ENCODE measurements at regions not wholly inside any gene's neighbourhood (a gene's known extent, or its start where the extent isn't known, plus 50 kb on each side); places are given as distances from the start of the nearest gene placed in this dataset.

DNA sequence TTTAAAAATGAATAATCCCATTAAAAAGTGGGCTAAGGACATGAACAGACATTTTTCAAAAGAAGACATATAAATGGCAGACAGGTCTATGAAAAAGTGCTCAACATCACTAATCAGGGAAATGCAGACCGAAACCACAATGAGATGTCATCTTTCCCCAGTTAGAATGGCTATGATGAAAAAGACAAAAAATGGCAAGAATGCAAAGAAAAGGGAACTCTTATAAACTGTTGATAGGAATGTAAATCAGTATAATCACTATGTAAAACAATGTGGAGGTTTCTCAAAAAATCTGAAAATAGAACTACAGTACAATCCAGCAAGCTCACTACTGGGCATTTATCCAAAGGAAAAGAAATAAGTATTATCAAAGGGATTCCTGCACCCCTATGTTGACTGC lies 169.2 kb downstream of the METTL4 start:
- Histone ChIP-seq H3K9me3 (ENCODE audit: control insufficient read depth, low read length) (no peaks in the 10 kb centered on the region), H3K36me3 (ENCODE audit: control insufficient read depth, insufficient read depth, low read length) (no peaks in the 10 kb centered on the region), H3K27me3 (ENCODE audit: control insufficient read depth, insufficient read depth, low read length) (no peaks in the 10 kb centered on the region), H3K4me3 (ENCODE audit: low read length) (no peak overlapping the region), H3K4me1 (ENCODE audit: control insufficient read depth, insufficient read depth, low read length) (no peaks in the 10 kb centered on the region), H3K9ac (ENCODE audit: low read length) (no peak overlapping the region)

GRCh38 chr18:2406544-2406943 lies 164.8 kb downstream of the METTL4 start:
- no peaks in the 10 kb centered on the region for H3K36me3 ChIP-seq (ENCODE audit: control insufficient read depth, insufficient read depth, low read length)

GRCh38 chr18:2407961-2408360 lies 163.3 kb downstream of the METTL4 start:
- Histone ChIP-seq H3K9me3 (ENCODE audit: control insufficient read depth, low read length) (no peaks in the 10 kb centered on the region), H3K4me1 (ENCODE audit: control insufficient read depth, insufficient read depth, low read length) (no peaks in the 10 kb centered on the region), H3K27me3 (ENCODE audit: control insufficient read depth, insufficient read depth, low read length) (no peaks in the 10 kb centered on the region), H3K4me3 (ENCODE audit: low read length) (no peak overlapping the region), H3K36me3 (ENCODE audit: control insufficient read depth, insufficient read depth, low read length) (no peaks in the 10 kb centered on the region), H3K9ac (ENCODE audit: low read length) (no peak overlapping the region)

More at GRCh38 chr18:2406544-2406943, 164.8 kb downstream of the METTL4 start:
- Histone ChIP-seq H3K4me3 (ENCODE audit: low read length) (no peak overlapping the region), H3K27me3 (ENCODE audit: control insufficient read depth, insufficient read depth, low read length) (no peaks in the 10 kb centered on the region), H3K9me3 (ENCODE audit: control insufficient read depth, low read length) (no peaks in the 10 kb centered on the region), H3K4me1 (ENCODE audit: control insufficient read depth, insufficient read depth, low read length) (no peaks in the 10 kb centered on the region), H3K9ac (ENCODE audit: low read length) (no peak overlapping the region)

GRCh38 chr18:2409906-2410305 lies 161.4 kb downstream of the METTL4 start:
- no peaks in the 10 kb centered on the region for H3K9me3 ChIP-seq (ENCODE audit: control insufficient read depth, low read length)
- H3K36me3 ChIP-seq (ENCODE audit: control insufficient read depth, insufficient read depth, low read length): no peaks in the 10 kb centered on the region

DNA sequence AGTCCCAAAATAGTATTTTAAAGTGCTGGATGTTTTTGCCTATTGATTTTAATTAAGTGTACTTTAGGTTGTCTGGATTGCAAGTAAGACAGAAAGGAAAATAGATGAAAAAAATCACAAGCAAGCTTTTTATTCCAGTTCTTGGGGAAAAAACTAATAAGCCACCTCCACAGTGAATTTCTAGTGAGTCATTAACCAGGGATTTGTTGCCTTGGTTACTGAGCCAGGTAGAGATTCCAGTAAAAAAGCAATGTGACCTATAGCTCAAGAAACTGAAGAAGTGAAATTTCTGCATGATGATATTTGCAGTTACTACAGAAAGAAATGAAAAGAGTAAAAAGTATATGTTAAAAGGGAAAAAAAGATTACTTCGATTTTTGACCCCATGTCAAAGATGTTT lies 160.6 kb downstream of the METTL4 start:
- Histone ChIP-seq H3K27me3 (ENCODE audit: control insufficient read depth, insufficient read depth, low read length) (no peaks in the 10 kb centered on the region), H3K4me3 (ENCODE audit: low read length) (no peak overlapping the region), H3K4me1 (ENCODE audit: control insufficient read depth, insufficient read depth, low read length) (no peaks in the 10 kb centered on the region), H3K9ac (ENCODE audit: low read length) (no peak overlapping the region), H3K9me3 (ENCODE audit: control insufficient read depth, low read length) (no peaks in the 10 kb centered on the region), H3K36me3 (ENCODE audit: control insufficient read depth, insufficient read depth, low read length) (no peaks in the 10 kb centered on the region)

More at GRCh38 chr18:2409906-2410305, 161.4 kb downstream of the METTL4 start:
- H3K4me1 ChIP-seq (ENCODE audit: control insufficient read depth, insufficient read depth, low read length): no peaks in the 10 kb centered on the region
- H3K4me3 ChIP-seq (ENCODE audit: low read length): no peak overlapping the region
- no peaks in the 10 kb centered on the region for H3K27me3 ChIP-seq (ENCODE audit: control insufficient read depth, insufficient read depth, low read length)
- H3K9ac ChIP-seq (ENCODE audit: low read length): no peak overlapping the region

DNA sequence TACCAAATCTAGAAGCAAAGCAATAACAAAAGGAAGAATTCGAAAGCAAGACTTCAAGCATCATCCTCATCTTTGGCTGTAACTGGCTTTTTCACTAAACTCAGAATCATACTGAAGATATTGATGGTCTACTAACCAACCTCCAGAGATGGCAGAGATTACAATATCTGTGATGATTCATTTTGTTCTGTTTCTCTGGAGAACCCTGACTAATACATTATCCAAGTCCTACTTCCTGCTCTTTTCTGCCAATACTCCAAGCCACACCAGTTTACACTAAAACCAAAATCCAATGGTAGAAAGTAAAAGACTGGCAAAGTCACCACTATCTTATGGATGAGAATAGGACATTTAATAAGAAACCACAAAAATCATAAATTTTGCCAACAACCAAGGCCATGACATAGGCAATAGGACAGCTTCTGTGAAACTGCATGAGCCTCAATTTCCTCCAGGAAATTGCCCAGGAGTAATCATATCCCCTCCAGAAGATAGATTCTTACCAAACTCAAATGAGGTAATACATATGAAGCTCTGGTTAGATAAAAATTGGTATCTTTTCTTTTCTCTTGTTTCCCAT lies 159.8 kb downstream of the METTL4 start:
- Histone ChIP-seq H3K27me3 (ENCODE audit: control insufficient read depth, insufficient read depth, low read length) (no peaks in the 10 kb centered on the region), H3K9me3 (ENCODE audit: control insufficient read depth, low read length) (no peaks in the 10 kb centered on the region), H3K4me3 (ENCODE audit: low read length) (no peak overlapping the region), H3K36me3 (ENCODE audit: control insufficient read depth, insufficient read depth, low read length) (no peaks in the 10 kb centered on the region), H3K4me1 (ENCODE audit: control insufficient read depth, insufficient read depth, low read length) (no peaks in the 10 kb centered on the region), H3K9ac (ENCODE audit: low read length) (no peak overlapping the region)

DNA sequence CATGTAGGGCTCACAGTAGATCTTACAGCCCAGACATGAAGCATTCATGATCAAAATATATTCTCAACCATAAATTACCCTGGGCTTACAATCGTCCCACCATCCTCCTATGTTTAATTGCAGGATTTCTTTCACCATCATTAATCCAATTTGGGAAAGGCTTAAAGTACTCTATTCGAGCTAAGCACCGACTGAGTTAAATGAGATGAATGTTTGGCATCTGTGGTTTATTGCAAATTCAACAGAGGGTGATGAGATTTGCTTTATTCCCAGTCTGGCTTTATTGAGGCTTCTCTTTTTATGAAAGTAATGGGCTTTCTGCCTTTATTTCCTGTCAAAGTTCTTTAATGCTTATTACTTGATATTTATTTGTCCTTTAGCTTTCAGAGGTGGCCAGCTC lies 159.0 kb downstream of the METTL4 start:
- no peak overlapping the region for H3K9ac ChIP-seq (ENCODE audit: low read length)
- no peaks in the 10 kb centered on the region for H3K9me3 ChIP-seq (ENCODE audit: control insufficient read depth, low read length)
- H3K4me3 ChIP-seq (ENCODE audit: low read length): no peak overlapping the region
- no peaks in the 10 kb centered on the region for H3K4me1 ChIP-seq (ENCODE audit: control insufficient read depth, insufficient read depth, low read length)
- H3K27me3 ChIP-seq (ENCODE audit: control insufficient read depth, insufficient read depth, low read length): no peaks in the 10 kb centered on the region
- H3K36me3 ChIP-seq (ENCODE audit: control insufficient read depth, insufficient read depth, low read length): no peaks in the 10 kb centered on the region

GRCh38 chr18:2412996-2413751 lies 158.1 kb downstream of the METTL4 start:
- no peaks in the 10 kb centered on the region for H3K4me1 ChIP-seq (ENCODE audit: control insufficient read depth, insufficient read depth, low read length)
- no peak overlapping the region for H3K9ac ChIP-seq (ENCODE audit: low read length)
- H3K36me3 ChIP-seq (ENCODE audit: control insufficient read depth, insufficient read depth, low read length): no peaks in the 10 kb centered on the region
- no peaks in the 10 kb centered on the region for H3K27me3 ChIP-seq (ENCODE audit: control insufficient read depth, insufficient read depth, low read length)
- H3K4me3 ChIP-seq (ENCODE audit: low read length): no peak overlapping the region
- H3K9me3 ChIP-seq (ENCODE audit: control insufficient read depth, low read length): no peaks in the 10 kb centered on the region

- Histone ChIP-seq H3K9me3 (ENCODE audit: control insufficient read depth, low read length) (no peaks in the 10 kb centered on the region), H3K9ac (ENCODE audit: low read length) (no peak overlapping the region), H3K27me3 (ENCODE audit: control insufficient read depth, insufficient read depth, low read length) (no peaks in the 10 kb centered on the region), H3K4me1 (ENCODE audit: control insufficient read depth, insufficient read depth, low read length) (no peaks in the 10 kb centered on the region), H3K4me3 (ENCODE audit: low read length) (no peak overlapping the region), H3K36me3 (ENCODE audit: control insufficient read depth, insufficient read depth, low read length) (no peaks in the 10 kb centered on the region)
Measured at GRCh38 chr18:2414235-2414634, 157.1 kb downstream of the METTL4 start.

- Histone ChIP-seq H3K4me1 (ENCODE audit: control insufficient read depth, insufficient read depth, low read length) (no peaks in the 10 kb centered on the region), H3K36me3 (ENCODE audit: control insufficient read depth, insufficient read depth, low read length) (no peaks in the 10 kb centered on the region), H3K4me3 (ENCODE audit: low read length) (no peak overlapping the region), H3K9ac (ENCODE audit: low read length) (no peak overlapping the region), H3K9me3 (ENCODE audit: control insufficient read depth, low read length) (no peaks in the 10 kb centered on the region), H3K27me3 (ENCODE audit: control insufficient read depth, insufficient read depth, low read length) (no peaks in the 10 kb centered on the region)
Measured at GRCh38 chr18:2415656-2416055, 155.6 kb downstream of the METTL4 start.

- no peaks in the 10 kb centered on the region for H3K9me3 ChIP-seq (ENCODE audit: control insufficient read depth, low read length)
- H3K27me3 ChIP-seq (ENCODE audit: control insufficient read depth, insufficient read depth, low read length): no peaks in the 10 kb centered on the region
- no peaks in the 10 kb centered on the region for H3K4me1 ChIP-seq (ENCODE audit: control insufficient read depth, insufficient read depth, low read length)
- H3K36me3 ChIP-seq (ENCODE audit: control insufficient read depth, insufficient read depth, low read length): no peaks in the 10 kb centered on the region
- H3K9ac ChIP-seq (ENCODE audit: low read length): no peak overlapping the region
- H3K4me3 ChIP-seq (ENCODE audit: low read length): no peak overlapping the region
Measured at GRCh38 chr18:2417861-2418610, 153.3 kb downstream of the METTL4 start.

DNA sequence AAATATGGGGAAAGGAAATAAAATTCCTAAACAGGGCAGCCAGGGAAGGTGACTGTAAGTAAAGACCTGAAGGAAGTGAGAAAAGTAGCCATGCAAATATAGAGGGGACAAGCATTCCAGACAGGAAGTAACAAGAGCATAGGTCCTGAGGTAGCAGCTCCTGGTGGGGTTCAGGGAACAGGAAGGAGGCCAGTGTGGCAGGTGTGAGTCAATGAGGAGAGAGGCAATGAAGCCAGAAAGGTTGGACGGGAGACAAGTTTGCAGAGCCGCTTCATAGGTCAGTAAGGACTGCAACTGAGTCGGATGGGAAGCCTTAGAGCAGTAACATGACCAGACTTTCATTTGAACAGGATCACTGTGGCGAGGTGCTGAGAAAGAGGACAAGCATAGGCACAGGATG lies 150.9 kb downstream of the METTL4 start:
- H3K9me3 ChIP-seq (ENCODE audit: control insufficient read depth, low read length): no peaks in the 10 kb centered on the region
- no peaks in the 10 kb centered on the region for H3K36me3 ChIP-seq (ENCODE audit: control insufficient read depth, insufficient read depth, low read length)
- no peaks in the 10 kb centered on the region for H3K4me1 ChIP-seq (ENCODE audit: control insufficient read depth, insufficient read depth, low read length)
- H3K9ac ChIP-seq (ENCODE audit: low read length): no peak overlapping the region
- H3K27me3 ChIP-seq (ENCODE audit: control insufficient read depth, insufficient read depth, low read length): no peaks in the 10 kb centered on the region
- no peak overlapping the region for H3K4me3 ChIP-seq (ENCODE audit: low read length)
